H1 (cell line): ENCODE measurements at regions not wholly inside any gene's neighbourhood (a gene's known extent, or its start where the extent isn't known, plus 50 kb on each side); places are given as distances from the start of the nearest gene placed in this dataset.

Experiments used
- CTCF ChIA-PET: fragments of 300-600 bp; sonication (Branson Sonifier 250); formaldehyde crosslinking; loops from one replicate; lab custom pipeline; 2021; ENCODE audit not compliant: partially characterized antibody; lab: Charles Lee
- POLR2A ChIA-PET: fragments of 300-600 bp; sonication (Branson Sonifier 250); formaldehyde crosslinking; loops from one replicate; lab custom pipeline; 2021; ENCODE audit warnings: inconsistent platforms; ENCODE audit not compliant: partially characterized antibody; lab: Charles Lee
- DNase-seq, 2 experiments: peaks; one replicate each; pipeline versions ENCODE4 v3.0.0 to v3.0.0-alpha.2; 2010 to 2022; ENCODE audit warnings: low spot score in 2 of 2, low read depth in 1 of 2, mixed read lengths in 1 of 2
- FAIRE-seq: peaks from 2 replicates; lab custom pipeline; 2011; peaks lifted over from hg19 to GRCh38; lab: Jason Lieb, UNC
- H2AFZ ChIP-seq: 2 replicates; pipeline ENCODE4 v1.8.1; 2012; ENCODE audit warnings: low read length, inconsistent platforms
- H2AK5ac ChIP-seq: 2 replicates; pipeline ENCODE4 v1.6.1; 2013; ENCODE audit warnings: low read depth, low read length
- H2BK120ac ChIP-seq: replicated peaks from 2 replicates; pipeline ENCODE3; 2013; ENCODE audit warnings: low read depth, low read length, inconsistent platforms
- H2BK12ac ChIP-seq: 2 replicates; pipeline ENCODE4 v1.6.1; 2013; ENCODE audit warnings: low read depth, low read length
- H2BK15ac ChIP-seq: 2 replicates; pipeline ENCODE4 v1.6.1; 2013; ENCODE audit warnings: low read length
- H2BK20ac ChIP-seq: 2 replicates; pipeline ENCODE4 v1.6.1; 2013; ENCODE audit warnings: low read length
- H2BK5ac ChIP-seq: 2 replicates; pipeline ENCODE4 v1.6.1; 2013; ENCODE audit warnings: low read depth, low read length
- H3K14ac ChIP-seq: 2 replicates; pipeline ENCODE4 v1.6.1; 2013; ENCODE audit warnings: inconsistent platforms; ENCODE audit not compliant: insufficient read length
- H3K18ac ChIP-seq: 2 replicates; pipeline ENCODE4 v1.6.1; 2013; ENCODE audit warnings: low read length; ENCODE audit errors: extremely low read depth
- H3K23ac ChIP-seq: 2 replicates; pipeline ENCODE4 v1.6.1; 2013; ENCODE audit warnings: inconsistent platforms; ENCODE audit not compliant: insufficient read length
- H3K23me2 ChIP-seq: 2 replicates; pipeline ENCODE4 v1.6.1; 2013; ENCODE audit warnings: low read depth, low read length
- H3K27ac ChIP-seq: 2 replicates; pipeline ENCODE4 v1.6.1; 2011; ENCODE audit warnings: low read depth, low read length, inconsistent platforms
- H3K27me3 ChIP-seq, 4 experiments: replicated peaks in 1 of 4; 1 replicate in 1 of 4; 2 replicates in 3 of 4; pipeline versions ENCODE4 v1.6.1 to v1.8.1; 2011 to 2013; ENCODE audit warnings: low read length in 3 of 4, mild to moderate bottlenecking in 3 of 4, inconsistent platforms in 2 of 4, mixed read lengths in 2 of 4, moderate library complexity in 1 of 4; ENCODE audit not compliant: control insufficient read depth in 3 of 4, insufficient read depth in 3 of 4; ENCODE audit errors: extremely low read depth in 1 of 4
- H3K36me3 ChIP-seq, 4 experiments: 2 replicates each; pipeline versions ENCODE4 v1.6.1 to v1.8.1; 2011 to 2013; ENCODE audit warnings: mild to moderate bottlenecking in 4 of 4, low read length in 3 of 4, moderate library complexity in 2 of 4, control low read depth in 1 of 4, inconsistent platforms in 1 of 4; ENCODE audit not compliant: insufficient read depth in 4 of 4, control insufficient read depth in 2 of 4
- H3K4ac ChIP-seq: replicated peaks from 2 replicates; pipeline ENCODE3; 2013; ENCODE audit warnings: low read length, low read depth, mixed read lengths, inconsistent platforms; ENCODE audit not compliant: insufficient read length
- H3K4me1 ChIP-seq, 4 experiments: replicated peaks in 1 of 4; 1 replicate in 1 of 4; 2 replicates in 3 of 4; pipeline versions ENCODE4 v1.6.1 to v1.8.1; 2011 to 2013; ENCODE audit warnings: low read length in 3 of 4, inconsistent platforms in 2 of 4, mixed read lengths in 1 of 4; ENCODE audit not compliant: insufficient read depth in 4 of 4, control insufficient read depth in 3 of 4
- H3K4me2 ChIP-seq, 2 experiments: 2 replicates each; pipeline versions ENCODE4 v1.6.1 to v1.8.1; 2011 to 2013; ENCODE audit warnings: low read depth in 2 of 2, low read length in 2 of 2, control low read depth in 1 of 2, inconsistent platforms in 1 of 2, mild to moderate bottlenecking in 1 of 2; ENCODE audit not compliant: insufficient read depth in 1 of 2
- H3K4me3 ChIP-seq, 4 experiments: fragments of 200-600, 300-600 bp in 1 of 4; sonication (generic), shearing (Covaris generic), sonication (Bioruptor Twin) in 1 of 4; 2 replicates each; pipeline versions ENCODE4 v1.5.1 to v1.8.1; 2011 to 2016; ENCODE audit warnings: low read length in 4 of 4, low read depth in 3 of 4, control low read depth in 2 of 4, inconsistent platforms in 2 of 4, mild to moderate bottlenecking in 2 of 4, mixed read lengths in 1 of 4, moderate library complexity in 1 of 4; ENCODE audit not compliant: insufficient read depth in 2 of 4; ENCODE audit errors: extremely low read depth in 1 of 4
- H3K56ac ChIP-seq: replicated peaks from 2 replicates; pipeline ENCODE3; 2013; ENCODE audit warnings: low read depth, mild to moderate bottlenecking, mixed read lengths, low read length, inconsistent platforms; ENCODE audit not compliant: insufficient read length
- H3K79me1 ChIP-seq: 2 replicates; pipeline ENCODE4 v1.6.1; 2013; ENCODE audit warnings: low read depth, low read length, control low read depth
- H3K79me2 ChIP-seq, 2 experiments: 2 replicates each; pipeline versions ENCODE4 v1.6.1 to v1.8.1; 2012 to 2013; ENCODE audit warnings: low read length in 2 of 2, mild to moderate bottlenecking in 2 of 2, inconsistent platforms in 1 of 2; ENCODE audit not compliant: insufficient read depth in 2 of 2, control insufficient read depth in 1 of 2
- H3K9ac ChIP-seq, 4 experiments: replicated peaks in 1 of 4; 1 replicate in 1 of 4; 2 replicates in 3 of 4; pipeline versions ENCODE4 v1.6.1 to v1.8.1; 2011 to 2013; ENCODE audit warnings: low read depth in 3 of 4, low read length in 3 of 4, control low read depth in 2 of 4, mild to moderate bottlenecking in 2 of 4, moderate library complexity in 2 of 4, inconsistent platforms in 1 of 4; ENCODE audit errors: extremely low read depth in 1 of 4
- H3K9me3 ChIP-seq, 2 experiments: 2 replicates each; pipeline versions ENCODE4 v1.6.1 to v1.8.1; 2012 to 2013; ENCODE audit warnings: mild to moderate bottlenecking in 2 of 2, moderate library complexity in 2 of 2, control low read depth in 1 of 2, inconsistent platforms in 1 of 2, low read depth in 1 of 2, low read length in 1 of 2, mixed read lengths in 1 of 2; ENCODE audit not compliant: insufficient read depth in 2 of 2
- H4K20me1 ChIP-seq, 2 experiments: replicated peaks in 1 of 2; 2 replicates each; pipeline versions ENCODE3 to v1.8.1; 2011 to 2013; ENCODE audit warnings: inconsistent platforms in 2 of 2, low read length in 2 of 2, mild to moderate bottlenecking in 1 of 2; ENCODE audit not compliant: insufficient read depth in 2 of 2, control insufficient read depth in 1 of 2
- H4K5ac ChIP-seq: 2 replicates; pipeline ENCODE4 v1.6.1; 2013; ENCODE audit warnings: low read length, low read depth, mixed read lengths, inconsistent platforms; ENCODE audit not compliant: insufficient read length
- H4K8ac ChIP-seq: 2 replicates; pipeline ENCODE4 v1.8.0; 2013; ENCODE audit warnings: mild to moderate bottlenecking, moderate library complexity, low read length, inconsistent platforms; ENCODE audit not compliant: insufficient read depth; ENCODE audit errors: extremely low read depth
- H4K91ac ChIP-seq: replicated peaks from 2 replicates; pipeline ENCODE3; 2013; ENCODE audit warnings: low read length, mixed read lengths, inconsistent platforms; ENCODE audit not compliant: insufficient read length
- CHD2 ChIP-seq: IDR thresholded peaks from 2 replicates; pipeline ENCODE4 v1.6.1; 2012; ENCODE audit warnings: low read length, improper control_type of control experiment
- CTBP2 ChIP-seq: IDR thresholded peaks from 2 replicates; pipeline ENCODE4 v1.7.0; 2011; ENCODE audit warnings: borderline replicate concordance, mild to moderate bottlenecking, moderate library complexity, mixed read lengths, low read length; ENCODE audit not compliant: insufficient read depth, insufficient read length
- HDAC2 ChIP-seq, 2 experiments: fragments of 300-600 bp in 1 of 2; sonication (generic) in 1 of 2; IDR thresholded peaks; 2 replicates each; pipeline ENCODE4 v1.6.1; 2011 to 2012; ENCODE audit warnings: low read depth in 2 of 2, low read length in 2 of 2, mild to moderate bottlenecking in 2 of 2, moderate library complexity in 2 of 2, borderline replicate concordance in 1 of 2, inconsistent platforms in 1 of 2
- KDM5A ChIP-seq: fragments of 200-600 bp; IDR thresholded peaks from 2 replicates; pipeline ENCODE4 v1.7.1; 2012; ENCODE audit warnings: mild to moderate bottlenecking, low read length, inconsistent platforms, mixed read lengths
- NRF1 ChIP-seq: IDR thresholded peaks from 2 replicates; pipeline ENCODE4 v1.6.1; 2011; ENCODE audit warnings: mild to moderate bottlenecking, low read depth, low read length, improper control_type of control experiment
- POLR2A ChIP-seq, 2 experiments: IDR thresholded peaks; 1 replicate in 1 of 2; 2 replicates in 1 of 2; pipeline ENCODE4 v1.6.1; 2011; ENCODE audit warnings: low read depth in 2 of 2, low read length in 2 of 2, mild to moderate bottlenecking in 2 of 2; ENCODE audit errors: control extremely low read depth in 1 of 2
- POLR2AphosphoS5 ChIP-seq: IDR thresholded peaks from 2 replicates; pipeline ENCODE4 v1.6.1; 2011; ENCODE audit warnings: low read depth, low read length
- POU5F1 ChIP-seq: IDR thresholded peaks from 2 replicates; pipeline ENCODE4 v1.6.1; 2011; ENCODE audit warnings: low read depth, mild to moderate bottlenecking, low read length, moderate library complexity
- RBBP5 ChIP-seq: IDR thresholded peaks from 2 replicates; pipeline ENCODE4 v1.7.1; 2012; ENCODE audit warnings: low read depth, mild to moderate bottlenecking, inconsistent platforms, low read length, moderate library complexity, borderline replicate concordance
- SIRT6 ChIP-seq: IDR thresholded peaks from one replicate; pipeline ENCODE4 v1.7.1; 2012; ENCODE audit warnings: low read length, inconsistent platforms
- SIX5 ChIP-seq: IDR thresholded peaks from 2 replicates; pipeline ENCODE4 v1.6.1; 2011; ENCODE audit warnings: mild to moderate bottlenecking, low read depth, low read length
- SP2 ChIP-seq: IDR thresholded peaks from 2 replicates; pipeline ENCODE4 v1.6.1; 2012; ENCODE audit warnings: mild to moderate bottlenecking, low read length, inconsistent platforms
- SP4 ChIP-seq: IDR thresholded peaks from 2 replicates; pipeline ENCODE4 v1.6.1; 2012; ENCODE audit warnings: low read length, inconsistent platforms
- SRF ChIP-seq: IDR thresholded peaks from 2 replicates; pipeline ENCODE4 v1.6.1; 2011; ENCODE audit warnings: mild to moderate bottlenecking, low read depth, low read length, moderate library complexity
- TCF12 ChIP-seq: IDR thresholded peaks from 2 replicates; pipeline ENCODE4 v1.6.1; 2011; ENCODE audit warnings: low read depth, mild to moderate bottlenecking, low read length
- TEAD4 ChIP-seq: IDR thresholded peaks from 2 replicates; pipeline ENCODE4 v1.6.1; 2012; ENCODE audit warnings: low read depth, low read length, inconsistent platforms, mixed read lengths
- YY1 ChIP-seq: IDR thresholded peaks from 2 replicates; pipeline ENCODE4 v1.6.1; 2011; ENCODE audit warnings: low read depth, mild to moderate bottlenecking, low read length
- WGBS, 2 experiments: shearing (Covaris generic) in 1 of 2; methylation state at CpG; one replicate each; pipeline versions ENCODE4 v1.1.6 to v1.1.7; 2013 to 2015; ENCODE audit warnings: low lambda C conversion rate in 2 of 2, mixed read lengths in 2 of 2, inconsistent platforms in 1 of 2, low coverage in 1 of 2, missing lambda C conversion rate in 1 of 2; ENCODE audit not compliant: insufficient replicate concordance in 2 of 2, insufficient coverage in 1 of 2, insufficient read length in 1 of 2; ENCODE audit errors: extremely low coverage in 1 of 2, missing lambda C conversion rate in 1 of 2; 5-methylcytosine and 5-hydroxymethylcytosine counted together

DNA sequence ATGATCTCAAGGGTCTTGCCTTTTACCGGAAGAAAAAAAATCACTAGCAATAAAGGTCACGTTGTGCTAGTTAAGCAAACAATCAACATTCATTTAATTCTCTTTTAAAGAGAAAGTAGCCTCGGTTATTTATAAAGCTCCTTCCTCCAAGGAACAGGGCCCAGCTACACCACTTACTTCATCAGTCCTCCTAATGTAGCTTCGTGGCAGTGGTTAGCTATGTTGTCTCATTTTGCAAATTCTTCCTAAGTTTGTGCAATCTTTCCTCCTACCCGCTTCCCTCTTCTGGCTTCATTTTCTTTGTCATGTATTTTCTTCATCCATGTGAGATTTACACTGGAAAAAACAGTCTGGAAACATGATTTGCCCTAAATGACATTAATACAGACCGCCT is 554.2 kb downstream of the NUF2 start:
- Histone ChIP-seq H3K14ac (no peak overlapping the region), H3K23ac (no peak overlapping the region), H4K20me1 (no peaks in the 10 kb centered on the region), H3K9ac (no peak overlapping the region), H3K79me2 (no peaks in the 10 kb centered on the region), H2BK20ac (no peak overlapping the region), H3K18ac (no peak overlapping the region), H3K23me2 (no peaks in the 10 kb centered on the region), H3K27ac (no peak overlapping the region), H3K27me3 (peaks cover 0 to 1% (median 0%) of the 10 kb centered on the region in 4 experiments; a peak in 1 of 7 replicates), H2BK5ac (no peak overlapping the region), H3K56ac (no peak overlapping the region), H2AFZ (peak overlapping the region; percentile 17; the same call in 1 of the 2 replicates), H3K4ac (no peak overlapping the region), H4K8ac (no peak overlapping the region), H4K5ac (no peak overlapping the region), H3K4me1 (peaks cover 0 to 7% (median 3%) of the 10 kb centered on the region in 4 experiments; a peak in 2 of 7 replicates), H3K79me1 (no peaks in the 10 kb centered on the region), H3K4me2 (no peak overlapping the region), H2BK12ac (no peak overlapping the region), H4K91ac (no peak overlapping the region), H2AK5ac (no peak overlapping the region), H3K36me3 (no peaks in the 10 kb centered on the region), H2BK15ac (no peak overlapping the region), H3K9me3 (no peaks in the 10 kb centered on the region), H2BK120ac (no peak overlapping the region), H3K4me3 (no peak overlapping the region)
- FAIRE-seq (no peak), DNase-seq (no peak)
- ChIA-PET POLR2A (no interaction called here), CTCF (interaction anchor here (1.1 to 3.8 kb wide), 4 partner anchors 12 to 361 kb away, joined by 3 to 53 read pairs (median 18); no protein-coding TSS in a partner anchor)
- 83% methylated on average over 6 of the region's 6 CpGs; no CpG with 5 or more reads in 1 of the 2 experiments for WGBS, 2 experiments
- TF ChIP-seq SIRT6 = no peak
- TF ChIP-seq TEAD4 = no peak
- no peak for TF ChIP-seq POLR2A (IDR thresholded peaks at IDR 0.05; ENCODE audit: control extremely low read depth in 1 of 2, low read depth in 2 of 2, low read length in 2 of 2)
- no peak for TF ChIP-seq POLR2AphosphoS5
- no peak for TF ChIP-seq NRF1
- TF ChIP-seq RBBP5 = no peak
- TF ChIP-seq SRF = no peak
- no peak for TF ChIP-seq SP4
- no peak for TF ChIP-seq TCF12
- TF ChIP-seq CTBP2 = no peak
- TF ChIP-seq SP2 = no peak
- TF ChIP-seq KDM5A = no peak
- TF ChIP-seq SIX5 = no peak
- TF ChIP-seq HDAC2 (IDR thresholded peaks at IDR 0.05; ENCODE audit: borderline replicate concordance in 1 of 2, low read depth in 2 of 2, low read length in 2 of 2) = no peak
- no peak for TF ChIP-seq YY1
- TF ChIP-seq POU5F1 = no peak
- no peak for TF ChIP-seq CHD2
